ENCODE measurements at regions not wholly inside any gene's neighbourhood (a gene's known extent, or its start where the extent isn't known, plus 50 kb on each side); places are given as distances from the start of the nearest gene placed in this dataset.

GRCh38 chr18:78158943-78159342, 820.7 kb upstream of the SALL3 start:
- Histone ChIP-seq H3K4me3 (ENCODE audit: low read length) (no peak overlapping the region), H3K36me3 (replicated peaks; ENCODE audit: low read depth, low read length) (no peaks in the 10 kb centered on the region), H3K4me1 (ENCODE audit: low read length) (no peaks in the 10 kb centered on the region), H3K79me2 (ENCODE audit: low read length) (no peaks in the 10 kb centered on the region), H3K27ac (ENCODE audit: low read length) (no peak overlapping the region), H3K27me3 (ENCODE audit: low read depth, low read length) (no peaks in the 10 kb centered on the region), H3K9me3 (ENCODE audit: insufficient read depth, low read length) (0 out of 2 replicates have a peak, but pooled peaks cover 2% of the 10 kb centered on the region), H2AFZ (ENCODE audit: low read depth, low read length) (no peak overlapping the region), H3K4me2 (ENCODE audit: low read length) (no peak overlapping the region), H4K20me1 (ENCODE audit: insufficient read depth, low read length) (no peaks in the 10 kb centered on the region), H3K9ac (ENCODE audit: low read length) (no peak overlapping the region)
- TF ChIP-seq CTCF (IDR thresholded peaks at IDR 0.05; ENCODE audit: low read depth, low read length) (no peak), EZH2phosphoT487 (IDR thresholded peaks at IDR 0.05; ENCODE audit: low read depth) (no peak)

GRCh38 chr18:78159397-78159796, 820.2 kb upstream of the SALL3 start:
- no peak for TF ChIP-seq CTCF (IDR thresholded peaks at IDR 0.05; ENCODE audit: low read depth, low read length)
- no peak for TF ChIP-seq EZH2phosphoT487 (IDR thresholded peaks at IDR 0.05; ENCODE audit: low read depth)
- Histone ChIP-seq H3K27ac (ENCODE audit: low read length) (no peak overlapping the region), H3K4me3 (ENCODE audit: low read length) (no peak overlapping the region), H4K20me1 (ENCODE audit: insufficient read depth, low read length) (no peaks in the 10 kb centered on the region), H2AFZ (ENCODE audit: low read depth, low read length) (no peak overlapping the region), H3K4me1 (ENCODE audit: low read length) (no peaks in the 10 kb centered on the region), H3K27me3 (ENCODE audit: low read depth, low read length) (no peaks in the 10 kb centered on the region), H3K79me2 (ENCODE audit: low read length) (no peaks in the 10 kb centered on the region), H3K9ac (ENCODE audit: low read length) (no peak overlapping the region), H3K4me2 (ENCODE audit: low read length) (no peak overlapping the region), H3K9me3 (ENCODE audit: insufficient read depth, low read length) (0 out of 2 replicates have a peak, but pooled peaks cover 2% of the 10 kb centered on the region), H3K36me3 (replicated peaks; ENCODE audit: low read depth, low read length) (no peaks in the 10 kb centered on the region)

- H3K4me3 ChIP-seq (ENCODE audit: low read length) = no peak overlapping the region
- H2AFZ ChIP-seq (ENCODE audit: low read depth, low read length) = no peak overlapping the region
- H3K79me2 ChIP-seq (ENCODE audit: low read length) = no peaks in the 10 kb centered on the region
- H3K27ac ChIP-seq (ENCODE audit: low read length) = no peak overlapping the region
- no peak for TF ChIP-seq EZH2phosphoT487 (IDR thresholded peaks at IDR 0.05; ENCODE audit: low read depth)
- no peak for TF ChIP-seq CTCF (IDR thresholded peaks at IDR 0.05; ENCODE audit: low read depth, low read length)
- no peaks in the 10 kb centered on the region for H3K27me3 ChIP-seq (ENCODE audit: low read depth, low read length)
- no peak overlapping the region for H3K9ac ChIP-seq (ENCODE audit: low read length)
- H3K4me1 ChIP-seq (ENCODE audit: low read length) = no peaks in the 10 kb centered on the region
- 0 out of 2 replicates have a peak, but pooled peaks cover 2% of the 10 kb centered on the region for H3K9me3 ChIP-seq (ENCODE audit: insufficient read depth, low read length)
- no peaks in the 10 kb centered on the region for H3K36me3 ChIP-seq (replicated peaks; ENCODE audit: low read depth, low read length)
- H3K4me2 ChIP-seq (ENCODE audit: low read length) = no peak overlapping the region
- H4K20me1 ChIP-seq (ENCODE audit: insufficient read depth, low read length) = no peaks in the 10 kb centered on the region
Measured at GRCh38 chr18:78160961-78161656, 818.5 kb upstream of the SALL3 start.

GRCh38 chr18:78165525-78165924, 814.1 kb upstream of the SALL3 start:
- Histone ChIP-seq H4K20me1 (ENCODE audit: insufficient read depth, low read length) (no peaks in the 10 kb centered on the region), H3K9me3 (ENCODE audit: insufficient read depth, low read length) (peaks cover 15% of the 10 kb centered on the region; the same call in 1 of the 2 replicates), H3K4me1 (ENCODE audit: low read length) (peaks cover 10% of the 10 kb centered on the region), H3K36me3 (replicated peaks; ENCODE audit: low read depth, low read length) (no peaks in the 10 kb centered on the region), H3K27ac (ENCODE audit: low read length) (no peak overlapping the region), H3K79me2 (ENCODE audit: low read length) (no peaks in the 10 kb centered on the region), H3K4me2 (ENCODE audit: low read length) (no peak overlapping the region), H3K27me3 (ENCODE audit: low read depth, low read length) (no peaks in the 10 kb centered on the region), H3K4me3 (ENCODE audit: low read length) (no peak overlapping the region), H3K9ac (ENCODE audit: low read length) (no peak overlapping the region), H2AFZ (ENCODE audit: low read depth, low read length) (no peak overlapping the region)
- no peak for TF ChIP-seq EZH2phosphoT487 (IDR thresholded peaks at IDR 0.05; ENCODE audit: low read depth)
- TF ChIP-seq CTCF (IDR thresholded peaks at IDR 0.05; ENCODE audit: low read depth, low read length) = no peak
